ENCODE measurements at regions not wholly inside any gene's neighbourhood (a gene's known extent, or its start where the extent isn't known, plus 50 kb on each side); places are given as distances from the start of the nearest gene placed in this dataset.

DNA sequence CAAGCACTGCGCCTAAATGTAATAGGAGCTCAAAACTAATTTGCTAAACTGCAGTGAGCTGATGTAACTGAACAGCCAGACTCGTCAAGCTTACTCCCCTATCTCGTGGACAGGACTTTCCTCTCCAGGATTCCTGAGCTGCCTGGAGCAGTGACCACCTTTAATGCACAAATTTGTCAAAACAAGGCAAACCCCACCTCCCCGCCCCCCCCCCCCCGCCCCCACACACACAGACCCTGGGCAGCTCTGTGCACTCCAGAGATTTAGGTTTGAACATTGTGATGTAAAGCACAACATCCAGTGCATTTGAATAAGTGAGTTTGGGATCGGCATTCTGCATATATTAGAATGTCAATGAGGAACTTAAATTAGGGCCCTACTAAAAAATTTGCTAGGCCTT, 77.7 kb upstream of the DHX15 start:
- TF ChIP-seq, protein P1, sequence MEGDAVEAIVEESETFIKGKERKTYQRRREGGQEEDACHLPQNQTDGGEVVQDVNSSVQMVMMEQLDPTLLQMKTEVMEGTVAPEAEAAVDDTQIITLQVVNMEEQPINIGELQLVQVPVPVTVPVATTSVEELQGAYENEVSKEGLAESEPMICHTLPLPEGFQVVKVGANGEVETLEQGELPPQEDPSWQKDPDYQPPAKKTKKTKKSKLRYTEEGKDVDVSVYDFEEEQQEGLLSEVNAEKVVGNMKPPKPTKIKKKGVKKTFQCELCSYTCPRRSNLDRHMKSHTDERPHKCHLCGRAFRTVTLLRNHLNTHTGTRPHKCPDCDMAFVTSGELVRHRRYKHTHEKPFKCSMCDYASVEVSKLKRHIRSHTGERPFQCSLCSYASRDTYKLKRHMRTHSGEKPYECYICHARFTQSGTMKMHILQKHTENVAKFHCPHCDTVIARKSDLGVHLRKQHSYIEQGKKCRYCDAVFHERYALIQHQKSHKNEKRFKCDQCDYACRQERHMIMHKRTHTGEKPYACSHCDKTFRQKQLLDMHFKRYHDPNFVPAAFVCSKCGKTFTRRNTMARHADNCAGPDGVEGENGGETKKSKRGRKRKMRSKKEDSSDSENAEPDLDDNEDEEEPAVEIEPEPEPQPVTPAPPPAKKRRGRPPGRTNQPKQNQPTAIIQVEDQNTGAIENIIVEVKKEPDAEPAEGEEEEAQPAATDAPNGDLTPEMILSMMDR (IDR thresholded peaks at IDR 0.05 in 8 of 11, conservative IDR thresholded peaks at IDR 0.05 in 3 of 11): no peak
- TF ChIP-seq POLR2A (IDR thresholded peaks at IDR 0.05): no peak
- TF ChIP-seq POLR2AphosphoS5 (IDR thresholded peaks at IDR 0.05): no peak
